ENCODE measurements at regions not wholly inside any gene's neighbourhood (a gene's known extent, or its start where the extent isn't known, plus 50 kb on each side); places are given as distances from the start of the nearest gene placed in this dataset.

DNA sequence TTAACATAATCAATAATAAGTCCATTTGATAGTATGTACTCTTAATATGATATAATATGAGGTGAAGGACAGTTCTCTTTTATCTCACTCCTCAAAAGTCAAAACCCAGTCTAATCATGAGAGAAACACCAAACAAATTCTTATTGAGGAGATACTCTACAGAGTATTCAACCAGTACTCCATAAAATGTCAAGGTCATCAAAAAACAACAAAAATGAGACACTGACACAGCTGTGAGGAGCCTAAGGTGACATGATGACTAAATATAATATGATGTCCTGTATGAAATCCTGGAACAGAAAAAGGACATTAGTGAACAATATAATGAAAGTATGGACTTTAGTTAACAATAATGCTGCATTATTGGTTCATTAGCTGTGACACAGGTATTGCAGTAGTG is 675.1 kb downstream of the HTR1B start:
- Histone ChIP-seq H3K9me3 (ENCODE audit: insufficient read depth, low read length) (no peaks in the 10 kb centered on the region), H3K27me3 (ENCODE audit: low read depth, low read length) (no peaks in the 10 kb centered on the region), H2AFZ (ENCODE audit: low read depth, low read length) (no peak overlapping the region)

DNA sequence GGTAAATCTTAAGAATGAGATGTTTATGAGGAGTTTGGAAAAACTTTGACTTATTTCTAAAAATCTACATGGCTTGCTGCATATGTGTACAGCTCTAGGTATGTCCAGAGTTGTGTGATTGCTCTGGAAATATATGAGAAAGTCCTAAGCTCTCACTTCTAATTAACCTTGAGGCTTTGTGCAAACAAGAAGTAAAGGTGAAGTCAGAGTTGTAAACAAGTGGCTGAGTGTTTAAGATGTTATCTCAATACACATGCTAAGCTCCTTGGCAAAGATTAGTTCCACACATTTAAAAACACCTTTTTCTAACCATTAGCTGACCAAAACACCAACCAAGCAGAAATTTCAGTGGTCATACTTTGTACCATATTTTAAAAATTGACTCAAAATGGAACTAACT is 684.2 kb downstream of the HTR1B start:
- no peak overlapping the region for H3K27ac ChIP-seq (ENCODE audit: low read length)
- no peak overlapping the region for H2AFZ ChIP-seq (ENCODE audit: low read depth, low read length)
- TF ChIP-seq, protein P1, sequence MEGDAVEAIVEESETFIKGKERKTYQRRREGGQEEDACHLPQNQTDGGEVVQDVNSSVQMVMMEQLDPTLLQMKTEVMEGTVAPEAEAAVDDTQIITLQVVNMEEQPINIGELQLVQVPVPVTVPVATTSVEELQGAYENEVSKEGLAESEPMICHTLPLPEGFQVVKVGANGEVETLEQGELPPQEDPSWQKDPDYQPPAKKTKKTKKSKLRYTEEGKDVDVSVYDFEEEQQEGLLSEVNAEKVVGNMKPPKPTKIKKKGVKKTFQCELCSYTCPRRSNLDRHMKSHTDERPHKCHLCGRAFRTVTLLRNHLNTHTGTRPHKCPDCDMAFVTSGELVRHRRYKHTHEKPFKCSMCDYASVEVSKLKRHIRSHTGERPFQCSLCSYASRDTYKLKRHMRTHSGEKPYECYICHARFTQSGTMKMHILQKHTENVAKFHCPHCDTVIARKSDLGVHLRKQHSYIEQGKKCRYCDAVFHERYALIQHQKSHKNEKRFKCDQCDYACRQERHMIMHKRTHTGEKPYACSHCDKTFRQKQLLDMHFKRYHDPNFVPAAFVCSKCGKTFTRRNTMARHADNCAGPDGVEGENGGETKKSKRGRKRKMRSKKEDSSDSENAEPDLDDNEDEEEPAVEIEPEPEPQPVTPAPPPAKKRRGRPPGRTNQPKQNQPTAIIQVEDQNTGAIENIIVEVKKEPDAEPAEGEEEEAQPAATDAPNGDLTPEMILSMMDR (IDR thresholded peaks at IDR 0.05; ENCODE audit: low read depth, low read length), result no peak
- TF ChIP-seq EZH2phosphoT487 (IDR thresholded peaks at IDR 0.05; ENCODE audit: low read depth), result no peak
- no peaks in the 10 kb centered on the region for H3K27me3 ChIP-seq (ENCODE audit: low read depth, low read length)
- no peaks in the 10 kb centered on the region for H3K4me1 ChIP-seq (ENCODE audit: low read length)
- no peaks in the 10 kb centered on the region for H4K20me1 ChIP-seq (ENCODE audit: insufficient read depth, low read length)
- H3K9ac ChIP-seq (ENCODE audit: low read length), result no peak overlapping the region
- H3K36me3 ChIP-seq (replicated peaks; ENCODE audit: low read depth, low read length), result no peaks in the 10 kb centered on the region
- H3K4me2 ChIP-seq (ENCODE audit: low read length), result no peak overlapping the region
- H3K9me3 ChIP-seq (ENCODE audit: insufficient read depth, low read length), result no peaks in the 10 kb centered on the region
- no peak overlapping the region for H3K4me3 ChIP-seq (ENCODE audit: low read length)
- H3K79me2 ChIP-seq (ENCODE audit: low read length), result no peaks in the 10 kb centered on the region

More for the DNA sequence above, 675.1 kb downstream of the HTR1B start:
- TF ChIP-seq EZH2phosphoT487 (IDR thresholded peaks at IDR 0.05; ENCODE audit: low read depth), result no peak
- TF ChIP-seq, protein P1 (IDR thresholded peaks at IDR 0.05; ENCODE audit: low read depth, low read length), result no peak
- no peak overlapping the region for H3K9ac ChIP-seq (ENCODE audit: low read length)
- H3K27ac ChIP-seq (ENCODE audit: low read length), result no peak overlapping the region
- H3K36me3 ChIP-seq (replicated peaks; ENCODE audit: low read depth, low read length), result no peaks in the 10 kb centered on the region
- no peaks in the 10 kb centered on the region for H4K20me1 ChIP-seq (ENCODE audit: insufficient read depth, low read length)
- H3K4me1 ChIP-seq (ENCODE audit: low read length), result no peaks in the 10 kb centered on the region
- H3K4me2 ChIP-seq (ENCODE audit: low read length), result no peak overlapping the region
- H3K79me2 ChIP-seq (ENCODE audit: low read length), result no peaks in the 10 kb centered on the region
- H3K4me3 ChIP-seq (ENCODE audit: low read length), result no peak overlapping the region

DNA sequence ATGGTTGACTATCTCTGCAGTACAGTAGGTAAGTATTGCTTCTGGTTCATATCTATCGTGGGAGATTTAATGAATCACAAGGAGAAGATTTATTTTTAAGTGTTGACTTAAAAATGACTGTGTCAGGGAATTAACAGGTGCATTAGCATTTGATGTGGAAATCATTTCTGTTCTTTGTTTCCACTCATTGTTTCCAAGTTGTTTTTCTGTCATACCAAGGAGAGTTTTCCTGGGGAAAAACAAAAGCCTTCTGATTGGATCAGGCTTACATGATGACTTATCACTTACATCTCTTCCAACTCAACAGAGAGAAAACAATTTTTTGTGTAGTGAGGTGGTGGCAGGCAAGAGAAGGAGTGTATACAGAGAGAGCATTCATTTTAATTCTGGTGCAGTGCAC is 686.4 kb downstream of the HTR1B start:
- Histone ChIP-seq H3K4me1 (ENCODE audit: low read length) (no peaks in the 10 kb centered on the region), H3K9me3 (ENCODE audit: insufficient read depth, low read length) (no peaks in the 10 kb centered on the region), H3K36me3 (replicated peaks; ENCODE audit: low read depth, low read length) (no peaks in the 10 kb centered on the region), H3K27me3 (ENCODE audit: low read depth, low read length) (no peaks in the 10 kb centered on the region), H3K4me3 (ENCODE audit: low read length) (no peak overlapping the region), H3K4me2 (ENCODE audit: low read length) (no peak overlapping the region), H2AFZ (ENCODE audit: low read depth, low read length) (no peak overlapping the region), H3K9ac (ENCODE audit: low read length) (no peak overlapping the region), H4K20me1 (ENCODE audit: insufficient read depth, low read length) (no peaks in the 10 kb centered on the region), H3K27ac (ENCODE audit: low read length) (no peak overlapping the region), H3K79me2 (ENCODE audit: low read length) (no peaks in the 10 kb centered on the region)
- no peak for TF ChIP-seq EZH2phosphoT487 (IDR thresholded peaks at IDR 0.05; ENCODE audit: low read depth)
- TF ChIP-seq, protein P1 (IDR thresholded peaks at IDR 0.05; ENCODE audit: low read depth, low read length), result no peak

DNA sequence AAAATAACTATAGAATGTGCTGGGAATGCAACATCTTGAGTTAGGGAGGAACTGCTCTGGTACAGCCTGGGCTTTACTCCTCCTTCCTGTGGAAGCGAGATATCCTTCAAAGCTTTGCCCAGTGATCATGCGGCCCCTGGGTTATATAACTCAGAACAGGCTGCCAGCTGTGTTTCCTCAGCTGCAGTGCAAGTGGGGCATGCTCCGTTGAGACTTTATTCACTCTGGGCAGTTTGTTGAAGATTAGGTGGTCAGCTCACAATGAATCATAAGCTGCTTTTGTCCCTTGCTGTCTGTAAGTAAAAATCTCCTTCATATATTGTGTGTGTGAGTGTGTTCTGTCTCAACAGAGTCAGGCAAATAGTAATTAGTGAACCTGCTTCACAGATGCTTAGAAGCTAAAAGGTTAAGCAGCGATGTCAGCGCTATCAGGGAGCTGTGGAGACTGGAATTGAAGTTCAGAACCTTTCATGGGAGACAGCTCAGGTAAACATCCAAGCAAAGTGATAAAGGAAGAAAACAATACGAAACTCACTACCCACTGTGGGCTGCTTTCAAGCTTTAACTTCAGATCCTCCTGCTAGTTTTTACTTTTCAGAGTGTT is 688.4 kb downstream of the HTR1B start:
- H2AFZ ChIP-seq (ENCODE audit: low read depth, low read length), result no peak overlapping the region
- H3K4me1 ChIP-seq (ENCODE audit: low read length), result no peaks in the 10 kb centered on the region
- no peak overlapping the region for H3K4me3 ChIP-seq (ENCODE audit: low read length)
- H3K4me2 ChIP-seq (ENCODE audit: low read length), result no peak overlapping the region
- no peak for TF ChIP-seq EZH2phosphoT487 (IDR thresholded peaks at IDR 0.05; ENCODE audit: low read depth)
- TF ChIP-seq, protein P1 (IDR thresholded peaks at IDR 0.05; ENCODE audit: low read depth, low read length), result no peak
- H3K27ac ChIP-seq (ENCODE audit: low read length), result no peak overlapping the region
- no peaks in the 10 kb centered on the region for H4K20me1 ChIP-seq (ENCODE audit: insufficient read depth, low read length)
- no peak overlapping the region for H3K9ac ChIP-seq (ENCODE audit: low read length)
- H3K9me3 ChIP-seq (ENCODE audit: insufficient read depth, low read length), result no peaks in the 10 kb centered on the region
- H3K27me3 ChIP-seq (ENCODE audit: low read depth, low read length), result no peaks in the 10 kb centered on the region
- no peaks in the 10 kb centered on the region for H3K36me3 ChIP-seq (replicated peaks; ENCODE audit: low read depth, low read length)
- H3K79me2 ChIP-seq (ENCODE audit: low read length), result no peaks in the 10 kb centered on the region

Data from OCI-LY3 (cell line).